GM21367 (cell line): ENCODE measurements at regions not wholly inside any gene's neighbourhood (a gene's known extent, or its start where the extent isn't known, plus 50 kb on each side); places are given as distances from the start of the nearest gene placed in this dataset.
A peak's percentile ranks its signal among the peaks of the same experiment; 100 is the strongest.
"Not testable (repeated sequence)": the region's sequence is repeated elsewhere in the genome, so short reads cannot be mapped to it uniquely, and the experiment has no call there.

Source experiments
- ATAC-seq: cut with Tn5 transposase; IDR thresholded peaks from one replicate; pipeline ENCODE4 v1.9.1; 2021; ENCODE audit not compliant: unreplicated experiment

GRCh38 chr9:117775591-117775990 is 71.4 kb downstream of the TLR4 start:
- no peak for ATAC-seq

GRCh38 chr9:117777823-117778222 is 73.6 kb downstream of the TLR4 start:
- ATAC-seq: peak; percentile 71

DNA sequence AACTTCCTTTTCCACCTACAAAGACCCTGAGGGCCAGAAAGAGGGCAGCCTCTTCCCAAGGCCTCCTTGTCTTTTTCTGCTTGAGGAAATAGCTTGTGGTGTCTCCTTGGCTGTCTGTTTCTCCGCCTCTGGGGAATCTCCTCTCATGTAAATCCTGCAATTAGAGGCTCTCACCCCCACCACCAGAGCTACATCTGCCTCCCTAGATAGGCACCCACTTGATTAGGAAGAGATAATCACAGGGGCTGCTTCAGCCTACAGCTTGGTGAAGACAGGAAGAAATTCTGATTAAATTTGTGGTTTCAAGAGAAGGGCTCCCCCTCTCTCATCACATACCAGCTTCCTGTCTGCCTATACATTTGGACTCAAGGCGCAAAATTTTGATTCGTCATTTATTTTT is 75.6 kb downstream of the TLR4 start:
- no peak for ATAC-seq

- ATAC-seq: peak; percentile 64
These were observed 79.0 kb downstream of the TLR4 start for GRCh38 chr9:117782931-117783788.

DNA sequence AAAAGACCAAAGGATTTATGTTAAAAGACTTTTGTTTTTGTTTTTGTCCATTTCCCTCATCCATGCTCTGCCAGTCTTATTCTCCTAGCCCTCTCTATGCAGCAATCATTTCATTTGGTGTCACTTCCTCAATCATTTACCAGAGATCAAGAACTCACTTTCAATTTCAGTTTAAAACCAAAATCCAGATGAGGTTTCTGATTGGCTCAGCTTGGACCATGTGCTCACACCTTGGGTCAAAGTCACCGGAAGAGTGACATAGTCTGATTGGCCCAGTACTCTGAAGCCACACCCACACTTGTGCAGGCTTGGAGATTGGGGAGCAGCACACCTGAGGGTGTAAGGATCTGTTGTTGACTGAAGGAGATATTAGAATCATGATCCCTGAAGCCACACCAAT is 79.6 kb downstream of the TLR4 start:
- ATAC-seq: peak; percentile 90

DNA sequence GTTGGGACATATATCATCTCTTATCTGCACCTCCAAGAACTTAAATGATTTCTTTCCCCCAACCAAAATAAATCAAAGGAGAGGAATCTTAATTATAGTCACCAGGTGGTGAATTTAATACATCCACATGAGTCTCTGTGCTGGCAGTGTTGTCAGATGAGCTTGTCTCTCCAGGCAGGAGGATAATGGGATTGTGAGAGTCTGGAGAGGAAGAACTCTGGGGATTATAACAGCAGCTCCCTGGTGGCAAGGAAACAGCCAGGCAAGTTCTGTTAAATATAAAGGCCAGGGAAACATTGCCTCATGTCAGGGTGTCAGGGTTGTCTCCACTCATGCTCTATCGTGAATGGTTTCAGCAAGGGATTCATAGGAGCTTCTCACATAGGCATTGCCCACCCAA is 80.8 kb downstream of the TLR4 start:
- no peak for ATAC-seq

DNA sequence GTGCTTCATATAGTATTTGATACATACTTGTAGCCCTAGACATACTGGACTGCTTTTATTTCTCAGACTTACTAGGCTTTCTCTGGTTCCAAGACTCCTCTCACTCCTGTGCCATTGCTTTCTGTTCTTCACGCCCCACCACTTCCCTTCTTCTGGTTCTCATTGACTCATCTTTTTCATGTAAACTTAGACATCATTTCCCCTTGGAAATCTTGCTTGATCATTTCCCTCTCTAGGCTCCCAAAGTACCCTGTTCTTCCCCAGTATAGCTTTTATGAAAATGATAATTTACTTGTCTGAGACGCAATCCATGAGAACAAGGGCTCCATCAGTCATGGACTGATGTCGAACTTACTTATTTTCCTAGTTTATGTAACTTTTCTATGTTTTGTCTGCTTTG is 83.5 kb downstream of the TLR4 start:
- ATAC-seq: no peak

GRCh38 chr9:117795271-117795670 is 91.1 kb downstream of the TLR4 start:
- ATAC-seq: no peak

GRCh38 chr9:117796681-117797080 is 92.5 kb downstream of the TLR4 start:
- ATAC-seq: no peak

DNA sequence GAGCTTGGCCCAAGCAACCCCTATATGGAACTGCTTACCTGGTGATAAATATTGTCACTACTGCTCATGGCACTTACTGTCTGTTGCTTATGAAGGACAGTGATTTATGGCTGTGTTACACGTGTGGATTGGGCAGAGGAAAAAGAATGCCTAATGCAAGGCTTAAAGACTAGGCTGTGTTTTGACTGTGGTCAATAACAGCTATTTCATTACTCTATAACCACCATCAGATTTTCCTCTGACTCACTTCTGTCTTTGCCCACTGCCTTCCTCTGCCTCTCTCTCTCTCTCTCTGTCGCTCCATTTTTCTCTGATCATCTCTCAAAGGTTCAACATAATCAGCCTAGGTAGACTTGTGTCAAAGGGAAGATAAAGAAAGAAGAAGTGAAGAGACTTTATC is 96.2 kb downstream of the TLR4 start:
- ATAC-seq: no peak

DNA sequence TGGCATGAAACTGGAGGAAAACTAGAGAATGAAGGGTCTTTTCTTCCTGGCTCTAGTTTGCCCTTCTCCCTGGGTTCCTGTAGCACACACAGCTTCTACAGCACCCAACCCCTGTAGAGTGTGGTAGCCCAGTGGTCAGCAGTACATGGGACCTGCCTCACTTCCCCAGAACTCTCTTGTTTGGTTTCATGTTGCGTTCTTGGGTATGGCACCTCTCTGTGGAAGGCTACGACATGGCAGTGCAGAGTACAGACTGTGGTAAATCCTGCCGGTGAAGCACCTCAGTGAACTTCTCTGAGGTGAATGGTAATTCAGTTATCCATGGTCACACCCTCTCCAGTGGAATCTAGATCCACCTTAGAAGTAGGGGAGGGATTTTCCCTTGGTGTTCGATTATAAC is 105.5 kb downstream of the TLR4 start:
- no peak for ATAC-seq

DNA sequence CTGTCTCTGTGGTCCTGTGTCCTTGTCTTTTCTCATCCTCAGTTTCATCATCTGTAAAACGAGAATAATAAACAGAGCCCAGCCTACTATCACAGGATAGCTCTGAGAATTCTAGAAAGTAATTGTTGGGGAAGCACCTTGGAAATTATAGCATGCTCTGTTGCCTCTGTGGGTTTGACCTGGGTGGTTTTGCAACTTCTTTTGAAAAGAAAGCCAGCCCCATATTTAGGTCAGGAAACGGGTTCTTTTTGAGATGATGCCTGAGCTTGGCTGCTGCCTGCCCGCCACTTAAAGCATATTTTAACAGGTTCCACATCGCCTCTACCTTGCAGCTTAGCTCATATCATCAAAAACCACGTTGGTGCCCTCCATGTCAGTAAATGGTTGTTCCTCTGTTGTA is 111.1 kb downstream of the TLR4 start:
- ATAC-seq: peak; percentile 59

DNA sequence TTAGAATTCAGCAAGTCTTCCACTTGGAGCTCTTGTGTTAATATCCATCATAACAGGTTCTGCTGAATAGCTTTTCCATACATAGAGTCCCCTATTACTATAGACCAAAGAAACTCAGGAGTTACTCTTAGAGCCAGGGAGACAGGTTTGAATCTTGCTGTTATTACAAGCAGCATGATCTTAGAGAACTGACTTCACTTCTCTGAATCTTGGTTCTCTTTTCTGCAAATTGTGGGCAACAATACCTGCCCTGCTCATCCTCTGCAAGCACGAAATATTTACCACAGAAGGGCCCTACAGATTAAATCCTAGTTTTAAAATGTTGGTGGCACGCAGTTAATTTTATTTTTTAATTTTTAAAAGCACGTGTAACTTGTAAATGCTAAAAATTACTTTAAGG is 111.7 kb downstream of the TLR4 start:
- no peak for ATAC-seq

DNA sequence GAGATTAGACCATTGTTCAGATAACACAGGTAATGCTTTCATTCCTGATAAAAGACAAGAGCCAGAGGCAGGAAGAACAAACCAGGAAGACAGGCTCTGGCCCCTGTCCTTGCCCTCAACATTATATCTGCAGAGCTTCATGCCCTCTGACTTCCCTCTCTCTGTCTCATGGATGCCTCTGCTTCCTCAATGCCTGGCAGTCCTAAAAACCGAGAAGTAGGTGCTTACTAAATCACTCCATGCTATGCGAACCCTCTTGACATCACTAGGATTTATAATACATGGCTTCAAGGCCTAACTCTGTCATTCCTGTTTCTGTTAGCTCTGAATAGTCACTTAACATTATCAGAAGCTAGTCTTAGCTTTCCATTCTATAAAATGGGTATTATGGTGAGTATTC is 117.8 kb downstream of the TLR4 start:
- ATAC-seq: no peak

- ATAC-seq: no peak
These were observed 119.4 kb downstream of the TLR4 start for GRCh38 chr9:117823576-117823975.

DNA sequence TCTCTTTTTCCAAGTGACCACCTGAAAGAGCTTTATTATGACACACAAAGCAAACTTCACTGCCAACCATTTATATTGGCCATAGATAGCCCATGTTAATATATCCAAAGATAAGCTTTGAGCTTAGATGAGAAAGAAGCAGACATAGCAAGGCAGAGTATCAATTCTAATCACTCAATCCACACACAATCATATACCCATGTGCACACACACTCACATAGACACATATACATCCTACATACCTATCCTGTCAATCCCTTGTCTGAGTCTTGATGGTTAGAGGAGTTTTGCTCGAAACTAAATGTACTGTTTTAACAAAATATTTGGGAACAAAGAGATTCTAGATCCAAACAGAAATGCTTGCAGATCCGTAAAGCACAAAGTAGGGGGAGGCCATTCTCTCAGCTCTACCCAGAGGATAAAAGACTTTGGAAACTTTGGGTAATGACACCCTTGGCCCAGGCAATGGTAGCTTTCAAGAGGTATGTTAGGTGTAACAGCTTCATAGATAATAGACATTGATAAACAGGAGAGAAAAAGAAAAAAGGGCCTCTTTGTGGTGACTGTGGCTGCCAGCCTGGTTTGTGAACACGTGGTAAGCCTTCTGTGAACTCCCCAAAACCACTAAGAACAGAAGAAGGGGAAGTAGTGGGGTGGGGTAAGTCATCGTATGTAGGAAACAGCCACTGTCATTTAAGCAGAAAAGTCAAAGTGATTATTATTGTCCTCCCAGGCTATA is 121.6 kb downstream of the TLR4 start:
- peak; percentile 99 for ATAC-seq

GRCh38 chr9:117826837-117827236 is 122.6 kb downstream of the TLR4 start:
- no peak for ATAC-seq

DNA sequence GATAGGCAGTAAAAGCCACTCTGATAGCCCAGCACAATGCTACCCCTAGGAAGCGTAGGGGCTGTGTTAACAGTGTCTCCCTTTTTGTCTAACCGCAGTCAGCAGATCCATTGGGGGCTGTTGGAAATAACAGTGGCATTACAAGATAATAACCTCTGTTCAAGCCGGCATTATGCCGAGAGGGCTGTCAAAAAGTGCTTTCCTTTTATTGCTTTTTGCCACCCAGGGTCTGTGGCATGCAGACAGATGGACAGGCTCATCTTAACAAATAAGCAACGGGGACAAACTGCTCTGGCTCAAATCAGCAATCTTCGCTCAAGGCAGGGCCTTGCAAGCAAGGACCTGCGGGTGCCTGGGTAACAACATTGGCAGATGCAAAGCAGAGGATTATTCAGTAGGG is 123.3 kb downstream of the TLR4 start:
- no peak for ATAC-seq

- no peak for ATAC-seq
These were observed 124.3 kb downstream of the TLR4 start for GRCh38 chr9:117828466-117828865.

GRCh38 chr9:117835798-117836197 is 131.6 kb downstream of the TLR4 start:
- ATAC-seq: peak; percentile 79

GRCh38 chr9:117839862-117840261 is 135.7 kb downstream of the TLR4 start:
- ATAC-seq: peak; percentile 56

GRCh38 chr9:117851836-117852461 is 147.7 kb downstream of the TLR4 start:
- ATAC-seq: not testable (repeated sequence)
